GM21367 (cell line): ENCODE measurements at regions not wholly inside any gene's neighbourhood (a gene's known extent, or its start where the extent isn't known, plus 50 kb on each side); places are given as distances from the start of the nearest gene placed in this dataset.

Source experiments
- ATAC-seq: cut with Tn5 transposase; IDR thresholded peaks from one replicate; pipeline ENCODE4 v1.9.1; 2021; ENCODE audit not compliant: unreplicated experiment

GRCh38 chr15:62727501-62727900, 315.0 kb upstream of the TPM1 start:
- ATAC-seq: no peak

GRCh38 chr15:62730825-62731224, 311.7 kb upstream of the TPM1 start:
- ATAC-seq: no peak

GRCh38 chr15:62732078-62732477, 310.5 kb upstream of the TPM1 start:
- no peak for ATAC-seq

- no peak for ATAC-seq
Observed at GRCh38 chr15:62734706-62735105, 307.8 kb upstream of the TPM1 start.

GRCh38 chr15:62736756-62737155, 305.8 kb upstream of the TPM1 start:
- no peak for ATAC-seq

GRCh38 chr15:62737551-62737950, 305.0 kb upstream of the TPM1 start:
- ATAC-seq: no peak

- ATAC-seq: no peak
Observed at GRCh38 chr15:62739082-62739481, 303.5 kb upstream of the TPM1 start.

- no peak for ATAC-seq
Observed at GRCh38 chr15:62739507-62739906, 303.0 kb upstream of the TPM1 start.

GRCh38 chr15:62740141-62741004, 302.2 kb upstream of the TPM1 start:
- ATAC-seq: no peak

- no peak for ATAC-seq
Observed at GRCh38 chr15:62741106-62741505, 301.4 kb upstream of the TPM1 start.

GRCh38 chr15:62742409-62743171, 300.0 kb upstream of the TPM1 start:
- ATAC-seq: no peak

GRCh38 chr15:62745621-62746225, 296.8 kb upstream of the TPM1 start:
- ATAC-seq: no peak

- no peak for ATAC-seq
Observed at GRCh38 chr15:62748196-62748595, 294.4 kb upstream of the TPM1 start.

- ATAC-seq: no peak
Observed at GRCh38 chr15:62749036-62749815, 293.3 kb upstream of the TPM1 start.

- no peak for ATAC-seq
Observed at GRCh38 chr15:62750471-62750870, 292.1 kb upstream of the TPM1 start.

- no peak for ATAC-seq
Observed at GRCh38 chr15:62752657-62753517, 289.7 kb upstream of the TPM1 start.

- no peak for ATAC-seq
Observed at GRCh38 chr15:62753518-62754221, 288.9 kb upstream of the TPM1 start.

GRCh38 chr15:62756326-62756994, 286.1 kb upstream of the TPM1 start:
- ATAC-seq: no peak

GRCh38 chr15:62756995-62757360, 285.6 kb upstream of the TPM1 start:
- ATAC-seq: no peak
